Neural progenitor cell (in vitro differentiated cells): ENCODE measurements at regions not wholly inside any gene's neighbourhood (a gene's known extent, or its start where the extent isn't known, plus 50 kb on each side); places are given as distances from the start of the nearest gene placed in this dataset.

Source experiments
- DNase-seq: peaks from one replicate; pipeline ENCODE4 v3.0.0-alpha.2; 2016; ENCODE audit warnings: low spot score
- H2AFZ ChIP-seq: fragments of 200-600 bp; sonication (generic); replicated peaks from 2 replicates; pipeline ENCODE4 v1.6.1; 2016; ENCODE audit warnings: antibody characterized with exemption
- H3F3A ChIP-seq: fragments of 200-600 bp; sonication (generic); 2 replicates; pipeline ENCODE4 v1.6.1; 2016; ENCODE audit warnings: antibody characterized with exemption, low read depth
- H3K27ac ChIP-seq: fragments of 200-600 bp; sonication (generic); 2 replicates; pipeline ENCODE4 v1.5.1; 2016; ENCODE audit warnings: mild to moderate bottlenecking
- H3K27me3 ChIP-seq: fragments of 200-600 bp; sonication (generic); 2 replicates; pipeline ENCODE4 v1.6.1; 2016; ENCODE audit warnings: mild to moderate bottlenecking, moderate library complexity
- H3K36me3 ChIP-seq: fragments of 200-600 bp; sonication (generic); 2 replicates; pipeline ENCODE4 v1.5.1; 2016
- H3K4me1 ChIP-seq: fragments of 200-600 bp; sonication (generic); 2 replicates; pipeline ENCODE4 v1.6.1; 2016; ENCODE audit warnings: mixed run types
- H3K4me2 ChIP-seq: fragments of 200-600 bp; sonication (generic); 2 replicates; pipeline ENCODE4 v1.6.1; 2016
- H3K4me3 ChIP-seq: fragments of 200-600 bp; sonication (generic); 2 replicates; pipeline ENCODE4 v1.5.1; 2016
- H3K79me2 ChIP-seq: fragments of 200-600 bp; sonication (generic); 2 replicates; pipeline ENCODE4 v1.6.1; 2016; ENCODE audit warnings: low read depth
- H3K9ac ChIP-seq: fragments of 200-600 bp; sonication (generic); 2 replicates; pipeline ENCODE4 v1.6.1; 2016
- H3K9me3 ChIP-seq: fragments of 200-600 bp; sonication (generic); 2 replicates; pipeline ENCODE4 v1.5.1; 2016; ENCODE audit warnings: low read depth
- H4K20me1 ChIP-seq: fragments of 200-600 bp; sonication (generic); 2 replicates; pipeline ENCODE4 v1.6.1; 2016; ENCODE audit warnings: low read depth
- H3K27ac Mint-ChIP-seq: 3 replicates; pipeline ENCODE4 v1.8.0; 2021; ENCODE audit warnings: mixed read lengths
- H3K27me3 Mint-ChIP-seq: 2 replicates; pipeline ENCODE4 v1.8.0; 2022; ENCODE audit warnings: low read depth, mild to moderate bottlenecking, inconsistent platforms, moderate library complexity, mixed read lengths; ENCODE audit not compliant: insufficient read depth
- H3K36me3 Mint-ChIP-seq: 3 replicates; pipeline ENCODE4 v1.8.0; 2021; ENCODE audit warnings: mixed read lengths
- H3K4me1 Mint-ChIP-seq: 3 replicates; pipeline ENCODE4 v1.8.0; 2021; ENCODE audit warnings: mixed read lengths
- H3K4me3 Mint-ChIP-seq: 3 replicates; pipeline ENCODE4 v1.8.0; 2021; ENCODE audit warnings: mild to moderate bottlenecking, moderate library complexity, mixed read lengths
- H3K9me3 Mint-ChIP-seq: 3 replicates; pipeline ENCODE4 v1.8.0; 2020; ENCODE audit warnings: mixed read lengths
- CTCF ChIP-seq: fragments of 200-600 bp; sonication (generic); IDR thresholded peaks from 2 replicates; pipeline ENCODE4 v1.5.1; 2017; ENCODE audit warnings: antibody characterized with exemption, mild to moderate bottlenecking
- EZH2 ChIP-seq: fragments of 200-600 bp; sonication (generic); IDR thresholded peaks from 2 replicates; pipeline ENCODE4 v1.6.1; 2017; ENCODE audit warnings: antibody characterized with exemption, mild to moderate bottlenecking, moderate library complexity
- EZH2phosphoT487 ChIP-seq: fragments of 200-600 bp; sonication (generic); IDR thresholded peaks from 2 replicates; pipeline ENCODE4 v1.6.1; 2017; ENCODE audit warnings: antibody characterized with exemption

- DNase-seq, result peak; percentile 19
Observed at GRCh38 chr9:38286357-38286756, 106.1 kb upstream of the ALDH1B1 start.

DNA sequence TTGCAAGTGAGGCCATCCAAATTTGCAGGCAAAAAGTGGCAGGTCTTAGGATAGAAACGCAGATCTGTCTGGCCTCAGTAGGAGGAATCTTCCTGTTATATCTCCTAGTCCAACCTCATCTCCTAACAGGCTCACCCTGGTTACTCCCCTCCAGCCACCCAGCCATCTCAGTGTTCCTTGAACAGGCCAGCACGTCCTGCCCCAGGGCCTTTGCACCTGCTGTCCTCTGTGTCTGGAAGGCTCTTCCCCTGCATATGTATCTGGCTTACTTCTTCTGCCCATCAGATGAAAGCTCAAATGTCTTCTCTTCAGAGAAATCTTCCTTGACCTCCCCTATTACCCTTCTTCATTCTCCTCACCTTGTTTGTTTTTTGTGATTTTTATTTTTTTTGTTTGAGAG is 107.3 kb upstream of the ALDH1B1 start:
- no peak overlapping the region for H3K4me2 ChIP-seq
- Mint-ChIP-seq H3K4me1 (peaks cover 24% of the 10 kb centered on the region), H3K9me3 (peaks cover 2% of the 10 kb centered on the region), H3K27me3 (peaks cover 9% of the 10 kb centered on the region), H3K27ac (peak overlapping the region; percentile 13), H3K36me3 (no peaks in the 10 kb centered on the region), H3K4me3 (no peak overlapping the region)
- no peaks in the 10 kb centered on the region for H3K36me3 ChIP-seq
- no peak overlapping the region for H3K27ac ChIP-seq
- DNase-seq, result no peak
- no peaks in the 10 kb centered on the region for H3K9me3 ChIP-seq
- peaks cover 10% of the 10 kb centered on the region for H3K4me1 ChIP-seq
- peaks cover 7% of the 10 kb centered on the region for H4K20me1 ChIP-seq
- H3F3A ChIP-seq, result peaks cover 20% of the 10 kb centered on the region
- H2AFZ ChIP-seq, result no peak overlapping the region
- H3K79me2 ChIP-seq, result no peaks in the 10 kb centered on the region
- peaks cover 14% of the 10 kb centered on the region for H3K27me3 ChIP-seq
- no peak overlapping the region for H3K9ac ChIP-seq
- no peak overlapping the region for H3K4me3 ChIP-seq
- TF ChIP-seq CTCF, result no peak
- TF ChIP-seq EZH2, result no peak
- TF ChIP-seq EZH2phosphoT487, result no peak

More at GRCh38 chr9:38286357-38286756, 106.1 kb upstream of the ALDH1B1 start:
- Histone ChIP-seq H4K20me1 (peaks cover 7% of the 10 kb centered on the region), H3K36me3 (no peaks in the 10 kb centered on the region), H3F3A (peaks cover 20% of the 10 kb centered on the region), H3K4me1 (peaks cover 10% of the 10 kb centered on the region), H3K27ac (no peak overlapping the region), H3K4me3 (no peak overlapping the region), H3K9ac (no peak overlapping the region), H3K27me3 (peaks cover 14% of the 10 kb centered on the region), H3K9me3 (no peaks in the 10 kb centered on the region), H3K79me2 (no peaks in the 10 kb centered on the region), H2AFZ (no peak overlapping the region), H3K4me2 (no peak overlapping the region)
- peaks cover 4% of the 10 kb centered on the region for H3K27me3 Mint-ChIP-seq
- H3K27ac Mint-ChIP-seq, result no peak overlapping the region
- peaks cover 24% of the 10 kb centered on the region for H3K4me1 Mint-ChIP-seq
- H3K9me3 Mint-ChIP-seq, result peaks cover 5% of the 10 kb centered on the region
- no peaks in the 10 kb centered on the region for H3K36me3 Mint-ChIP-seq
- no peak for TF ChIP-seq CTCF
- TF ChIP-seq EZH2phosphoT487, result no peak
- no peak for TF ChIP-seq EZH2
- H3K4me3 Mint-ChIP-seq, result no peak overlapping the region

GRCh38 chr9:38284588-38285051 is 107.9 kb upstream of the ALDH1B1 start:
- Histone ChIP-seq H4K20me1 (peaks cover 7% of the 10 kb centered on the region), H3K27me3 (peaks cover 14% of the 10 kb centered on the region), H3K9ac (no peak overlapping the region), H2AFZ (no peak overlapping the region), H3K9me3 (no peaks in the 10 kb centered on the region), H3K4me2 (peak overlapping the region; percentile 51), H3K27ac (no peak overlapping the region), H3F3A (peaks cover 20% of the 10 kb centered on the region), H3K4me1 (peaks cover 10% of the 10 kb centered on the region), H3K4me3 (no peak overlapping the region), H3K36me3 (no peaks in the 10 kb centered on the region), H3K79me2 (no peaks in the 10 kb centered on the region)
- TF ChIP-seq CTCF (no peak), EZH2phosphoT487 (peak; percentile 69), EZH2 (no peak)
- peaks cover 9% of the 10 kb centered on the region for H3K27me3 Mint-ChIP-seq
- H3K4me1 Mint-ChIP-seq, result peaks cover 24% of the 10 kb centered on the region
- H3K4me3 Mint-ChIP-seq, result no peak overlapping the region
- no peaks in the 10 kb centered on the region for H3K36me3 Mint-ChIP-seq
- peak; percentile 83 for DNase-seq
- H3K27ac Mint-ChIP-seq, result peak overlapping the region; percentile 76
- no peaks in the 10 kb centered on the region for H3K9me3 Mint-ChIP-seq
